ENCODE measurements at regions not wholly inside any gene's neighbourhood (a gene's known extent, or its start where the extent isn't known, plus 50 kb on each side); places are given as distances from the start of the nearest gene placed in this dataset.

- no peak for TF ChIP-seq CTCF (IDR thresholded peaks at IDR 0.05)
- no peak for TF ChIP-seq POLR2A (IDR thresholded peaks at IDR 0.05)
Observed at GRCh38 chr12:74791365-74791764, 253.7 kb downstream of the ATXN7L3B start.

All from thyroid gland (tissue), 4 donors.